Chondrocyte (in vitro differentiated cells): ENCODE measurements at regions not wholly inside any gene's neighbourhood (a gene's known extent, or its start where the extent isn't known, plus 50 kb on each side); places are given as distances from the start of the nearest gene placed in this dataset.
A peak's percentile ranks its signal among the peaks of the same experiment; 100 is the strongest.

Experiments used
- DNase-seq: peaks from one replicate; pipeline ENCODE4 v3.0.0; 2021; ENCODE audit warnings: mixed read lengths, low spot score
- H3K27ac Mint-ChIP-seq: one replicate; pipeline ENCODE4 v1.8.0; 2021; ENCODE audit warnings: mild to moderate bottlenecking, moderate library complexity, mixed read lengths; ENCODE audit not compliant: unreplicated experiment
- H3K27me3 Mint-ChIP-seq: 2 replicates; pipeline ENCODE4 v1.8.0; 2021; ENCODE audit warnings: low read depth, mixed read lengths
- H3K36me3 Mint-ChIP-seq: 2 replicates; pipeline ENCODE4 v1.8.0; 2021; ENCODE audit warnings: low read depth, mixed read lengths
- H3K4me1 Mint-ChIP-seq: 2 replicates; pipeline ENCODE4 v1.8.0; 2021; ENCODE audit warnings: low read depth, mild to moderate bottlenecking, mixed read lengths
- H3K4me3 Mint-ChIP-seq: one replicate; pipeline ENCODE4 v1.8.0; 2021; ENCODE audit warnings: mild to moderate bottlenecking, moderate library complexity, mixed read lengths; ENCODE audit not compliant: unreplicated experiment
- H3K9me3 Mint-ChIP-seq: 2 replicates; pipeline ENCODE4 v1.8.0; 2021; ENCODE audit warnings: low read depth, mixed read lengths
- TF ChIP-seq, protein P1 (sequence below): fragments of 200-600 bp; sonication (generic); IDR thresholded peaks from 2 replicates; pipeline ENCODE4 v1.5.0; 2021; ENCODE audit warnings: antibody characterized with exemption, mild to moderate bottlenecking, moderate library complexity

- H3K27ac Mint-ChIP-seq = no peak overlapping the region
Observed at GRCh38 chr12:60415351-60415750, 819.5 kb downstream of the SLC16A7 start.

GRCh38 chr12:60419986-60420385, 824.2 kb downstream of the SLC16A7 start:
- DNase-seq = no peak
- TF ChIP-seq, protein P1, sequence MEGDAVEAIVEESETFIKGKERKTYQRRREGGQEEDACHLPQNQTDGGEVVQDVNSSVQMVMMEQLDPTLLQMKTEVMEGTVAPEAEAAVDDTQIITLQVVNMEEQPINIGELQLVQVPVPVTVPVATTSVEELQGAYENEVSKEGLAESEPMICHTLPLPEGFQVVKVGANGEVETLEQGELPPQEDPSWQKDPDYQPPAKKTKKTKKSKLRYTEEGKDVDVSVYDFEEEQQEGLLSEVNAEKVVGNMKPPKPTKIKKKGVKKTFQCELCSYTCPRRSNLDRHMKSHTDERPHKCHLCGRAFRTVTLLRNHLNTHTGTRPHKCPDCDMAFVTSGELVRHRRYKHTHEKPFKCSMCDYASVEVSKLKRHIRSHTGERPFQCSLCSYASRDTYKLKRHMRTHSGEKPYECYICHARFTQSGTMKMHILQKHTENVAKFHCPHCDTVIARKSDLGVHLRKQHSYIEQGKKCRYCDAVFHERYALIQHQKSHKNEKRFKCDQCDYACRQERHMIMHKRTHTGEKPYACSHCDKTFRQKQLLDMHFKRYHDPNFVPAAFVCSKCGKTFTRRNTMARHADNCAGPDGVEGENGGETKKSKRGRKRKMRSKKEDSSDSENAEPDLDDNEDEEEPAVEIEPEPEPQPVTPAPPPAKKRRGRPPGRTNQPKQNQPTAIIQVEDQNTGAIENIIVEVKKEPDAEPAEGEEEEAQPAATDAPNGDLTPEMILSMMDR = no peak
- peaks cover 3% of the 10 kb centered on the region for H3K36me3 Mint-ChIP-seq

More at GRCh38 chr12:60415351-60415750, 819.5 kb downstream of the SLC16A7 start:
- no peak overlapping the region for H3K4me3 Mint-ChIP-seq
- no peaks in the 10 kb centered on the region for H3K36me3 Mint-ChIP-seq
- TF ChIP-seq, protein P1 = no peak
- no peaks in the 10 kb centered on the region for H3K27me3 Mint-ChIP-seq
- H3K9me3 Mint-ChIP-seq = peaks cover 21% of the 10 kb centered on the region
- H3K4me1 Mint-ChIP-seq = no peaks in the 10 kb centered on the region
- DNase-seq = no peak

DNA sequence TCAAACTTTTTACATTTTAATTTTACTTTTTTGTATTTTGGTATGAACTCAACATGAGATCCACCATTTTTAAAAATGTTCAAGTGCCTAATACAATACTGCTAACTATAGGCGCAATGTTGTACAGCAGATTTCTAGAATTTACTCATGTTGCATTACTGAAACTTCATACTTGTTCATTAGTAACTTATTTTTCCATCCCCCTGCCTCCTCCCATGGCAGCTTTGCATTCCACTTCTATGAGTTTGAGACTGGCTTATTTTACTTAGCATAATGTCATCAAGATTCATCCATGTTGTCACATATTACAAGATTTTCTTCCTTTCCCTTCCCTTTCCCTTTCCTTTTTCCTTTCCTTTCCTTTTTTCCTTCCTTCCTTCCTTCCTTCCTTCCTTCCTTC, 825.9 kb downstream of the SLC16A7 start:
- DNase-seq = no peak
- Mint-ChIP-seq H3K36me3 (peaks cover 3% of the 10 kb centered on the region), H3K4me1 (no peaks in the 10 kb centered on the region), H3K9me3 (peaks cover 21% of the 10 kb centered on the region), H3K27me3 (no peaks in the 10 kb centered on the region), H3K4me3 (no peak overlapping the region), H3K27ac (no peak overlapping the region)
- TF ChIP-seq, protein P1 = peak; percentile 14

More at GRCh38 chr12:60419986-60420385, 824.2 kb downstream of the SLC16A7 start:
- Mint-ChIP-seq H3K4me3 (no peak overlapping the region), H3K27ac (no peak overlapping the region), H3K27me3 (no peaks in the 10 kb centered on the region), H3K4me1 (no peaks in the 10 kb centered on the region), H3K9me3 (peaks cover 33% of the 10 kb centered on the region)

GRCh38 chr12:60437297-60437696, 841.5 kb downstream of the SLC16A7 start:
- DNase-seq = no peak

GRCh38 chr12:60441577-60441976, 845.7 kb downstream of the SLC16A7 start:
- TF ChIP-seq, protein P1 = no peak
- H3K4me3 Mint-ChIP-seq = no peak overlapping the region
- peaks cover 3% of the 10 kb centered on the region for H3K27me3 Mint-ChIP-seq
- H3K36me3 Mint-ChIP-seq = no peaks in the 10 kb centered on the region
- peaks cover 18% of the 10 kb centered on the region for H3K9me3 Mint-ChIP-seq
- no peak for DNase-seq
- no peaks in the 10 kb centered on the region for H3K4me1 Mint-ChIP-seq
- H3K27ac Mint-ChIP-seq = no peak overlapping the region

More at GRCh38 chr12:60437297-60437696, 841.5 kb downstream of the SLC16A7 start:
- Mint-ChIP-seq H3K36me3 (no peaks in the 10 kb centered on the region), H3K27ac (no peak overlapping the region), H3K4me1 (no peaks in the 10 kb centered on the region), H3K4me3 (no peak overlapping the region), H3K27me3 (peaks cover 3% of the 10 kb centered on the region), H3K9me3 (peaks cover 7% of the 10 kb centered on the region)
- TF ChIP-seq, protein P1 = no peak
